Cardiac septum (tissue), 1 donor: ENCODE measurements at regions not wholly inside any gene's neighbourhood (a gene's known extent, or its start where the extent isn't known, plus 50 kb on each side); places are given as distances from the start of the nearest gene placed in this dataset.

Source experiments
- DNase-seq: peaks from one replicate; pipeline ENCODE4 v3.0.0-alpha.2; 2020; ENCODE audit warnings: low spot score
- intact Hi-C: fragments of 100-400 bp; cut with DNase I; formaldehyde crosslinking; loops from one replicate; pipeline ENCODE4 v1.14.0; 2022
- donor health status: DM: no; HTN: no; CAD: no.

- no peak for DNase-seq
- intact Hi-C loops: no loop called here
Observed at GRCh38 chr6:1020837-1021236, 291.1 kb upstream of the FOXQ1 start.

- no peak for DNase-seq
Observed at GRCh38 chr6:1020133-1020532, 291.8 kb upstream of the FOXQ1 start.

GRCh38 chr6:1018041-1018440 is 293.9 kb upstream of the FOXQ1 start:
- intact Hi-C loops: no loop called here
- DNase-seq: no peak

More at GRCh38 chr6:1020133-1020532, 291.8 kb upstream of the FOXQ1 start:
- intact Hi-C loops: no loop called here

GRCh38 chr6:1016329-1017302 is 295.3 kb upstream of the FOXQ1 start:
- intact Hi-C loops: no loop called here

GRCh38 chr6:1015825-1016224 is 296.1 kb upstream of the FOXQ1 start:
- DNase-seq: no peak
- intact Hi-C loops: no loop called here

More at GRCh38 chr6:1016329-1017302, 295.3 kb upstream of the FOXQ1 start:
- no peak for DNase-seq

GRCh38 chr6:1014431-1014807 is 297.5 kb upstream of the FOXQ1 start:
- intact Hi-C loops: no loop called here
- no peak for DNase-seq

- DNase-seq: no peak
- intact Hi-C loops: no loop called here
Observed at GRCh38 chr6:1013656-1014430, 298.1 kb upstream of the FOXQ1 start.

- intact Hi-C loops: no loop called here
- no peak for DNase-seq
Observed at GRCh38 chr6:1009103-1009502, 302.8 kb upstream of the FOXQ1 start.

GRCh38 chr6:1007159-1007558 is 304.7 kb upstream of the FOXQ1 start:
- DNase-seq: no peak
- intact Hi-C loops: no loop called here

- DNase-seq: no peak
- intact Hi-C loops: no loop called here
Observed at GRCh38 chr6:1004885-1005630, 306.8 kb upstream of the FOXQ1 start.

- intact Hi-C loops: no loop called here
- DNase-seq: no peak
Observed at GRCh38 chr6:1003394-1004160, 308.3 kb upstream of the FOXQ1 start.

GRCh38 chr6:1002989-1003388 is 308.9 kb upstream of the FOXQ1 start:
- intact Hi-C loops: no loop called here

GRCh38 chr6:1001655-1002349 is 308.9 kb upstream of the EXOC2 start:
- DNase-seq: no peak
- intact Hi-C loops: no loop called here

More at GRCh38 chr6:1002989-1003388, 308.9 kb upstream of the FOXQ1 start:
- no peak for DNase-seq

- intact Hi-C loops: no loop called here
- DNase-seq: no peak
Observed at GRCh38 chr6:999552-999951, 306.6 kb upstream of the EXOC2 start.

GRCh38 chr6:998551-998950 is 305.6 kb upstream of the EXOC2 start:
- no peak for DNase-seq
- intact Hi-C loops: no loop called here

GRCh38 chr6:996271-996852 is 303.4 kb upstream of the EXOC2 start:
- intact Hi-C loops: no loop called here
- no peak for DNase-seq

GRCh38 chr6:991192-991591 is 298.3 kb upstream of the EXOC2 start:
- intact Hi-C loops: no loop called here
- no peak for DNase-seq

GRCh38 chr6:984031-984430 is 291.1 kb upstream of the EXOC2 start:
- no peak for DNase-seq
- intact Hi-C loops: no loop called here
